ENCODE measurements at regions not wholly inside any gene's neighbourhood (a gene's known extent, or its start where the extent isn't known, plus 50 kb on each side); places are given as distances from the start of the nearest gene placed in this dataset.

DNA sequence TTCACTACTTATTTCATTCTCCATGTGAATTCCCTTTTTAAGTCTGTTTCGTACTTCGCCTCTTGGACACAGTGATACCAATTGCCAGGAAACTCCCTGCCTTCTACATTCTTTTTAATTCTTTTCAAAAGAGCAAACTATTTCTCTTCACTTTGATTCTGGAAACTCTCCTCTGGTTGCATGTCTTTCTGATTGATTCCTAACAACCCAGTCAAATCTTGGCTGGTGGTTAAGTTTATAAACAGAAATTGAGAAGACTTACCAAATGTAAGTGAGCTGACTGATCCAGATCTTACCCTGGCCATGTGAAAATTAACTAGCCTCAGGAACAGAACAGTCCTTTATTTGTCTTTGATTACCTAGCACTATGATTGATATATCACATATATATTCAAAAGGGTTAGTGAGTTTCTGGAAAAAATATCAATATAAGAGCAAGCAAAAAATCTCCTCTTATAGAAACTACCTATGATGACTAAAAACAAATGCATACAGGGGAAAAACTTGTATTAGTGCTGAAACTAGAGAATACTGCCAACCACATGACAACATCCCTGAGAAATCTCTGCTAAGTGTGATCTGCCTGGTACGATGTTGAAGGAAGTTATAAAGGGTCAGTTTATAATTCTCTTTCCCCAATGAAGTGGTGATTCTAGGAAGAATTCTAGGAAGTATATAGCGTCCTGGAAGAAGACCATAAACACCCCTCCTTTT, 152.6 kb upstream of the HTR2A start:
- no peak for DNase-seq (ENCODE audit: low spot score)

DNA sequence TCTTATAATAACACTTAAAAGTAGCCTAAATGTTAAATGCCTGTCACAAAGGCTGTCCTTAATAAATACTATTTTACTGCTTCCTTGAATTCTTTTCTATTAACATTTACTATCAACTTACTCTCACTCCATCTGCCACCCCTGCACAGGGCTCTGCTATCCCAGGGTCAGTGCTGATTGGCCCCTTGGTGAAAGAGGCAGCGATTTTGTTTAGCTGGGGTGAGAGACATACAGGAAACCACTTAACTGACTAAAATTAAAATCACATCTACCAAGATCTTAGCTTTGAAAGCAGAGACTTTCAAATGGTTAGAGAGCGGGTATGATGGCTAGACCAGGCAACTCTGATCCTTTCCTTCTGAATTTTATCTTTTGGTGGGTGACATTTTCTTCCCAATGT, 149.9 kb upstream of the HTR2A start:
- DNase-seq (ENCODE audit: low spot score) = no peak

DNA sequence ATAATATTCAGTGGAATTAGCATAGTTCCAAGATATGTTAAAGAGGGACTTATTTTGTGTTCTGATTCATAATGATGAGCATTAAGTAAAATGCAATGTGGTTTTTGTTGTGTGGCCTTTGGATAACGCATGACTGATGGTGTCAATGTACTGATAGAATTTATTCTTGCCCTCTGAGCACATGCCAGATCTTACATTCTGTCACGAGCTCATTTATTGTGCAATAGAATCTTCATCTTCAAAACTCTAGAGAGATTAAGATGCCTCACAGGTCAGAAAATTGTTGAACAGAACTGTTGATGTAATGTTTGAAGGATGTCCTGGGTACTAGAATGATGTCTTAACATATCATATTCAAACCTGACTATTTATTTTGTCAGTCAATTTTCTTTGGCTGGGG, 148.0 kb upstream of the HTR2A start:
- no peak for DNase-seq (ENCODE audit: low spot score)

DNA sequence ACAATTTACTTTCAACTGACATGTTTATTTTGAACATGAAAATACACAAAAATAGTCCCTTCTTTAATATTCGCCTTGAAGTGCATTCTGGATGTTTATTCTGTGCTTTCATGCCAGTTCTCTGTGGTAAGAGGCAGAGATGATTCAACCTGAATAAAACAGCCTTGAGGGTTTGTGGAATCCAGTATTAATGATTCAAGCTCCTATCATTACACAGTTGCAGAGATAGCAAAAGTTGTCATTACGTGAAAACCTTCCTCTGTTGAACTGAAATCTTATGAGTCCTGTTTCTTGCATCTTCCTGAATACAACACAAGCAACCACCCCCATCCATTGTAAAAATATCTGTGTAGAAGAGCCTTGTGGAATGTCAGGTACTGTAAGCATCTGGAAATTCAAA, 142.3 kb upstream of the HTR2A start:
- no peak for DNase-seq (ENCODE audit: low spot score)

DNA sequence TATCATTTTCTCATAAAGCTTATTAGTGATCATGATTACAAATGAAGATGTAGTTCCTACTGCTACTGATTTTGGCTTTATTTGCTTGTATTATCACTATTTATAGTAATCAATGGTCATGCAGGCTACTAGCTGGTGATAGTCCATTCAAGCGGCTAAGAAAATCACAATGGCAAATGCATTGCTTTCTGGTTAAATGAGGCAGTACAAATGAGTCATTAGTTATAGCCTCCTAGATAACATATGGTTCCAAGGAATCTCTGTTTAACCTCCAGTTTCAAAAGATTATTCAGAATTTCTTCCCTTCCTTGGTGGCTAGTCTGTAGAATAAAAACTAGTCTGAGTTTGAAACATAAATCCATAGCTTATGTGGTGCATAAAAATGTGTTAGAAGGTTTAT, 141.3 kb upstream of the HTR2A start:
- no peak for DNase-seq (ENCODE audit: low spot score)

DNA sequence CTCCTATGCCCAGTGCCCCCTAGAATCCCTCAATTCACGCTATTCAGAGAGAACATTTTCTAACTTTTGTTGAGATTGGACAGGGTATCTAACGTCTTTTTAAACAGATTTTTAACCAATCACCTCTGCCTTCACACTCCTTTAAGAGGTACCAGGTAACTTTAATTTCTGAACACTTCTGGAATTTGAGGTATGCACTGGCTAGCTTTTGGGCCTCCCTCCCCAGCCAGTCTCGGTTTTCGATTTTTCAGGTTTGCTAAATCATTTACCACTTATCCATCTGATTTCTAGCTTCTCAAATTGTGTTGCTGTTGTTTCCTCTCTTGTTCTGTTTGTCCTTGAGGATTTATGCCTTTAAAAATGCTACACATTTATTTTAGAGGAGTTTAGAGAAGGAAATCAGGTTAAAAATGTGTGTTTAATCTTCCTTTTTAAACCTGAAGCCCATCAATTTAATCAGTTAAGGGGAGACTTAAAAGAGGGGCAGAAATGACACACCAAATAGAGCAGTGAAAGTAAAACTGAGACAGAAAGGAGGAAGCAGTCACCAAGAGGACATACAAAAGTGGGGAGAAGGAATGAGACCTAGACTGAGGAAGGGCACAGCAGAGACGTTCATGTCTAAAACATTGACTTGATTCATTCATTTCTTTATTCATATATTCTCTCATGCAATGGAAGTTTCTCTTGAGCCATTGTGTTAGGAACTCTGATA, 139.6 kb upstream of the HTR2A start:
- no peak for DNase-seq (ENCODE audit: low spot score)

DNA sequence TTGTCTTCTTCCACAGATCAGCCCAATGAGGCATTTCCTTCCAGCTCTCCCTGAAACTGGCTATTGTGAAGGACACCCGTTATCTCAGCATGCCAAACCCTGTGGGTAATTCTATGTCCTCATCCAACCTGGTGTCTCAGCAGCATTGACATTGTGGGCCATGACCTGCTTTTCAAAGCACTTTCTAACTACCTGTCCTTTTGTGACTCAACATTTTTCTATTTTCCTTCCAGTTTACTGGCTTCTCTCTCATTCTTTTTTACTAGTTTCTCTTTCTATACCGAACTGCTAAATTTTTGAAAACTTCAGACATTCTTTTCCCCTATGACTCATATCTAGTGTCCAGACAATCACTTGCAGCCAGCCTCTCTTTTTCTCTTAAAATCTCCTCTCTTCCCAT, 136.4 kb upstream of the HTR2A start:
- no peak for DNase-seq (ENCODE audit: low spot score)

DNA sequence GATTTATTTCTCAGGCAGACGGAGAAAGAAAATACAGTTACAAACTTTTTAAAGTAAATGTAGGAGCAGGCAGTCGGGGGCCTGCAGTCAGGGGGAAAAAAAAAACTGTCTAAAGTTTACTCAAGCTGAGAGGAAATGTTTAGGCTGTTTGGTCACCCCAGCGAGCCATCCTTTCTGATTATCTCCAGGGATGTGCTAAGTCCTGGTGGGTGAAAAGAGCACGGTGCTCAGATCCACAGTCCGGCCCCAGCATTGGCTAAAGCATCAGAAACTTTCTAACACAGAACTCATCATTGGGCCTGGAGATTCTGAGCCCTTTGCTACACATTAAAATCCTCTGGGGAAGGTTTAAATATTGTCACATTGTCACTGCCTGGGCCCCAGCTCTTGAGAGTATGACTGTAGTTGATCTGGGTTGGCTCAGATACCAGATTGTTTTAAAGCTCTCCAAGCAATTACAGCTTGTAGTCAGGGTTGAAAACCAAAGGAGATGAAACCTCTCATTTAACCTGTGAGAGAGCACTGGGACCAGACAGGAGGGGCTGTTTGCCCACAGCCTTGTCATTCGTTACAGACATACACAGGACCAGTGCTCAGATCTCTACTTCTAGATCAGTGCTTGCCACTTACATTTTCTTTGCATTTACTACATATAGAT, 131.1 kb upstream of the HTR2A start:
- DNase-seq (ENCODE audit: low spot score) = no peak

DNA sequence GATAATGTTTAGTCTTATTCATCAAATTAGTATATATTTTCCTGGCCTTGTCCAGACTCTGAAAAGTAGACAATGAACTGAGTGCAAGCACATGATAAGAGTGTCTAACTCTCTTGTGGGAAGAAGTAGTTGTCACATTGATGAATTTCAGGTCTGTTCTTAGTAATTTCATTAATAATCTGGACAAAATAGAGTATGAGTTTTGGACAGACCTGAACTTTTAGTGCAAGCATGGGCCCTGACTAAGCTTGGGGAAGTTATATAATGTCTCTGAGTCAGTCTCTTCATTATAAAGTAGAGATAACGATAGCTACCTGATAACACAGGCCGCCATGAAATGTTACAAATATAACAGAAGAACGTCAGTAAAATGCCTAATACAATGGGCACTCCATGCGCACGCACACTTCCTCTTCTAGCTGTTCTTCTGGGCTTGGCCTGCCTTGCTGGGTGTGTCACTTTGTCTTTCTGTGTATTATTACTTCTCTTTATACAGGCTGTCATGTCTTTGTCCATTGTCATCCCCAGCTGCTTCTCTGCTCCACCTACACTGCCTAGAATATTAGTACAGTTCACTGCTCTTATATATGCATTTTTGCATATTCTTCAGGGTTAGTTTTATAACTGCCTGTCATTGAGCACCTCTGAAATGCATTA, 129.1 kb upstream of the HTR2A start:
- DNase-seq (ENCODE audit: low spot score) = no peak

DNA sequence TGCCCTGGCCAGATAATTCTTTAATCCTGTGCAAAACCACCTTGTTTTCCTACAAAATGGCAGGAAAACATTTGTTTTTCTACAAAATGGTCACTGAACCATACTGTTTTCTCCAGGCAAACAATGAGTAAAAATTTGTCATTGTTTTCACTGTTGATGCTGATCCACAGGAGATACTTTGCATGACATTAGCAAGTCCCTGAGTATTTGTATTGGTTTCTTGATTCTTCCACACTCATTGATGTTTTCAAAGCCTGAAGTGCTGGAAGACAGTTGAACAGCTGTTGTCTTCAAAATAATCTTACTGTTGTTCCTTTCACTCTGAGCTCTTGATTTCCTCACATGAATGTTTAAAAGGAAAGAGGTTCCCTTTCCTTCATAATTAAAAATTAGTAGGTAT, 123.1 kb upstream of the HTR2A start:
- no peak for DNase-seq (ENCODE audit: low spot score)

DNA sequence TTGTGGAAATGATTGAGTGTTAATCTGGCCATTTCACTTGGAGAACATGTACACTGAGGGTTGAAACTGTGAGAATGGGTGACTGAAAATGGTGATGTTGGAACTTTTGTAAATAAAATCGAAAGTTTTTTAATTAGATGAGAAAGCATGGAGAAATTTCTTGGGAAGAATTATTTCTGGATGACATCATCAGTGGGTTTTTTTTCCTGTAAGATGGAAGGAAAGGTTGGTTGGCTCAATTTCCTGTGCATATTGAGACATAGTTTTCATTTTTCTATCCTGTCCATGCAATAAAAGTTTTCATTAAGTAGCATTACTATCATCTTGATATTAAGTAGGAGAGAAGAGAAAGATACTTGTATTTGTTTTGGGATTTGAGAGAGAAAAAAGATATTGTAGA, 120.6 kb upstream of the HTR2A start:
- DNase-seq (ENCODE audit: low spot score) = no peak

DNA sequence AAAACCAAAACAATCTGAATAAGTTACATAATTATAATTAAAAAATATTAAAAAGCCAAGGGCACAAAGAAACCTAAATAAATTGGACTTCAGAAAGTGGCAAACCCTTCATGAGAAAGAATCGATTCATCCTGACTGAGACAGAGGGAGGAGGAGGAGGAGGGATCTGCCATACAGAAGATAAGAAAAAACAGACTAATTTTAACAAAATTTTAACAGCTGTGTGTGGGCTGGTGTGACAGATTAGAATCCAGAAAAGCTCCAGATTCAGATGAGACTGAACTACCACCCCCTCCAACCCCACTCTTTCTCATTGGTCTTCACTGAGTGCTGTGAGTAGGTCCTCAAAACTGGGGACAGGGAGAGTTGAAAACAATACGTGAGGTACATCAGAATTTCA, 111.5 kb upstream of the HTR2A start:
- DNase-seq (ENCODE audit: low spot score) = peak; percentile 55

DNA sequence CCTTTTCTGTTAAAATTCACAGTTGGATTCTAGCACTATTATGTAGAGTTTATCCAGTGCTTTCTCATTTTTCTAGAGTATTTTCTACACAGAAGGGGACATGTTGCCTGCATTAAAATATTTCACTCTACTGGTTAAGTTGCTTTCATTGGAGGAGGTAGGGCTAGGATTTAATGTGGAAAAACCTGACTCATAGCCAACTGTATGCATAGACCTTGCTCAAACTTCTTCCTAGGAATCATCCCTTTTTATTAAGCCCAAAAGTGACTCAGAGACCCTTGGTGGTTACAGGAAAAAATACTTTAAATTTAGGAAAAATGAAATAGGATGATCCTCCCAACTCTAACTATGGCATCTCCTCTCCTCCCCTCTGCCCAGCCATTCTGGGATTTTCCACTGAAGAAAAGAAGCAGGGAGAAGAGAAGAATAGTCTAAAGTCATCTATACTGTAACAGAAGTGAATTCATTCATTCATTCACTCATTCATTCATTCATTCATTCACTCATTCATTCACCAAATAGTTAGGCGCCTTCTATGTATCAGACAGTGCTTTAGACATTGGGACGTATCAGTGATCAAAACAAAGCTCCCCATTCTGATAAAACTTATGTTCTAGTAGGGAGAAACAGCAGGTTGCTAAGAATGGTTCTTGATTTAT, 109.0 kb upstream of the HTR2A start:
- DNase-seq (ENCODE audit: low spot score) = no peak

DNA sequence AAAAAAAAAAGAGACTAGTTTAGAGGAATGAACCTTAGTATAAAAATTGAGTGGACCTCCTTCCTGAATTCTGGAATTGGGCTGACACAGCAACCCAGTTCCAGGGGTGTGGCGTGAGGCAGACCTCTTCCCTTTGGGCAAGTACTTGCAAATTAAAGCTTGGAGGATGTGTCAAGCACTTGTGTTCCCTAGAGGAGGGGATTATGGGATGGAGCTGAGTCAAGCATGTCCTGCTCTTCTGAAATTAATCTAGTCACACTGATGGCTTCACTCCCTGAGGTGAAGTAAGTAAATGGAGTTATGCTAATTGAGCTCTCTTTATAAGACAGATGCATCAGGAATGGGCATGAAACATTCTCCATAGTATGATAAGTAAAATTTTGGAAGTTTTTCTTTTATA, 107.7 kb upstream of the HTR2A start:
- no peak for DNase-seq (ENCODE audit: low spot score)

DNA sequence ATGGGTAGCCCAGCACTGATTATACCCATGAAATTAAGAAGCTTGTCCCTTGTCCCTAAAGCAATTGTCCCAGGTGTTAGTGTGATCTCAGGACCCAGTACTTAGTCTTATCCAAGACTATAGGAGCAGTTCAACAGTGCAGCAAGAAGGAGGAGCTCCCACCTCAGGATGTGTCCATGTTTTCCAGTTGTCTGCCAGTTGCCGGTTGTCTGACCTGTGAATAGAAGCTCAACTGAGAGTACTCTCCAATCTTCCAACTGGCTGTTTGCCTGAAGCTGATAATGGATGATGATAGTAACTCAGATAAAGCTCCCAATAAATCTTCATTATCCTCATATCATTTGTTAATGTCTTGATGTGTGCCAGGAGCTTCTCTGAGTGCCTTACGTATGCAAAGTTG, 107.2 kb upstream of the HTR2A start:
- no peak for DNase-seq (ENCODE audit: low spot score)

DNA sequence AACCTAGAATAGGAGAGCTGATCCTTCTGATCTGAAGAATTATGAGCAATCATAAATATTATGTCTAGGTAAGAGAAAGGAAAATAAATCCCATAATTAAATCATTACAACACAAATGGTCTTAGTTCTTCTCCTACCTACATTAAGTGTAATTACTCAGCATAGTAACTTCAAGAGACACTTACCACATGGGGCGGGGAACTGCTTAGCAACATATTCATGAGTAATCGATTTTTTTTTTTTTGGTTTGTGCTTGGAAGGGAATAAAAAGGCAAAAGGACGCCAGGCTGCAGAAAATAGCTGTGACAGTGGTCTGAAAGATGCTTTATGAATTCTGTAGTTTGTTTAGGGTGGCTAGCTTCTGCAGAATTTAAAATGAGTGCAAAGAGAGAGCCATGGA, 103.3 kb upstream of the HTR2A start:
- no peak for DNase-seq (ENCODE audit: low spot score)

DNA sequence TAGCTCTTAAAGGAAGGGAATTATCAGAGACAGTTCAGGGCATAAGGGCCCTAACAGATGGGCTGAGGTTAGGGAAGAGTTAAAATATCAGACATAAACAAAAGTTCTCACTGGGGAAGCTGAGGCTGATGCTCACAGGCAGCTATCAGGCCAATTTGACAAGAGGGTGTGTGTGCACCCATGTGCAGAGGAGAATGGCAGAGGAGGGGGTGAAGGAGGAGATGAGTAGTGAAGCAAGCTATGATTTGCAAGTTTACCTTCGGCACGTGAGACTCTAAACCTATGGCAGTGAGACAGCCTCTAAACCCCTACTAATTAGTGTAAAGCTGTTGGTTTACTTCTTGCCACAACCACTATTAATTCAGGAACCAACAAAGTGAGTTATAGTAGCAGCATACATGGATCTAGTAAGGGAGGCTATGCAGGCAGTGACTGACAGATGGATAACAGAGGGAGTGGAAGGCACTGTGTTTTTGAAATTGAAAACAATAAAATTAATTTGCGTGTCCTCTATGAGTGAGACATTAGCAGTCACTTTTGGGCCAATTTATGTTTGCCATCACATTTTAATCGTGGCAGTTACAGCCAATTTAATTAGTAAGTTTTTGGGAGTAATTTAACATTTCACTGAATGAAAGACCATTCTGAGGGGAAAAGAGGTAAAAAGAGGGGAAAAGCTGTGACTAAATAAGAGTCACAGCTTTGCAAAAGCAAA, 99.6 kb upstream of the HTR2A start:
- no peak for DNase-seq (ENCODE audit: low spot score)

DNA sequence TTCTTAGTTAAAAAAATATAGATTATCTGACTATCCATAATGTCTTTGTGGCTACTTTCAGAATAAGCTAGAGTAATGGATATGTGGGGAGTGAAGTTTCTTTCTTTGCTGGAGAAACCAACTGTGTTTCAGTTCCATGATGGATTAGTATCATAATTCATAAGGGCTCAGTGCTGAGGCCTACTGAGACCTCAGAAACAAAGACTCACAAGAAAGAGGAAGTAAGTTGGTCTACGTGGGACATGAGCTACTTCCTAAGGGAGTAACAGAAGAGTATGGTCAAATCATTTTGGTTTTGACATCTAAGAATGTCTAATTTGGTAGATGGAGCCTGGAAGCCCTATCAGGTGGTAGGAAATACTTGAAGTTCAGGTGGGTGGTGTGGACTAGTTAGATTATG, 99.0 kb upstream of the HTR2A start:
- DNase-seq (ENCODE audit: low spot score) = no peak

DNA sequence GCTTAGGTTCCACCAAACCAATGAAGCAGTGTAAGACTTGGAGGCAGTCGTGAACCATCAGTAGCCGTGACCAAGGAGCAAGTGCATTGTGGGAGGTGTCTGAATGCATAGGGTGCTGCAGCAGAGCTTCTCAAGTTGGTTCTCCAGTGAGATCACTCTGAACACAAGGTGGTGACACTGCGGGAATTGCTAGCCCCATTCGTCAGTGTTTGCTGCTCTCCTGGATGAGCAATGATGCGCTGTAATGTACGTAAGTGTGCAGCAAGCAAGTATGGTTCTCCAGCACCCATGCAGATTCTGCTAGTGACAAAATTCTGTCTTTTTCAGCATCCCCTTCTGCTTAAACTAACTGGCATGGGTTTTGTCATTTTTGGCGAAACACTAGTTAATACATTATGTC, 97.6 kb upstream of the HTR2A start:
- no peak for DNase-seq (ENCODE audit: low spot score)

DNA sequence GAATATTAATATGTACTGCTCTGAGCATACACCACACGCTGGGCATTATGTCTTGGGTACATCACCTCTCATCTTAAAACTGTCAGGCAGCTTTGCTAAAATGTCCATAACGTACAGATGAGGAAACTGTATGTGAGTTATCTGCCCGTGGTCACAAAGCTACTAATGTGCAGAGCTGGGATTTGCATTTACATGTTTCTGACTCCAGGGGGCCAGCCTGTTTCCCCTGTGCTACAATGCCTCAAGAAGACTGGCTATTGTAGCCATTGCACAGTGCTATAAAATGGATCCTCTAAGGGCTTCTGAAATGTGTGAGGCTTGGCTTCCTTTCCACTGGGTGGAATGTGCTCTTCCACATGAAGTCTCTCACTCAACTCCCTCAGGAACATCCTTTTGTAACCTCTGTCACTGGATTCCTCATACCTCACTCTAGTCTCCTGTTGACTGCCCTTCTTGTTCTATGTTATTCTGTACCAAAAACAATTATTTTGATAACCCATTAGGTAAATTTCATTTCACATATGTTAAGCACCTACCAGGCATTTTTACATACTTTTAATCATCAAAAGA, 95.6 kb upstream of the HTR2A start:
- no peak for DNase-seq (ENCODE audit: low spot score)

DNA sequence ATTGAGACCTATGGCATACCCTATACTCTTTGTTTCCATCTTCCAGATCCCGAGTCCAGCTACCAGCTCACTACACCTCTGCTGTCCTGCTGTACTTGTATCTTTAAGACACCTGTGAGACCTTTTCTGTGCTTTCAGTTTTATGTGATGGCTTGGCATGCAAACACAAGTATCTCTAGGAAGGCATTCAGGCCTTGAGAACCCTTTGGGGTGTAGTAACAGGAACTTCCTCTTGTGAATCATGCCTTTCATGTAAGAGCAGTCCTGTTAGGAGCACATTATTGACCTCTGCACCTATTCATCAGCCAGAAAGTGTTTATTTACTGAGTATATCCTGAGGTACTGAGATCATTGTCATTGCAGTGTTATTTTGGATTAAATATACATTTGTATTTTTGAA, 87.0 kb upstream of the HTR2A start:
- peak; percentile 5 for DNase-seq (ENCODE audit: low spot score)
